ENCODE measurements at regions not wholly inside any gene's neighbourhood (a gene's known extent, or its start where the extent isn't known, plus 50 kb on each side); places are given as distances from the start of the nearest gene placed in this dataset.
"Not testable (repeated sequence)": the region's sequence is repeated elsewhere in the genome, so short reads cannot be mapped to it uniquely, and the experiment has no call there.

DNA sequence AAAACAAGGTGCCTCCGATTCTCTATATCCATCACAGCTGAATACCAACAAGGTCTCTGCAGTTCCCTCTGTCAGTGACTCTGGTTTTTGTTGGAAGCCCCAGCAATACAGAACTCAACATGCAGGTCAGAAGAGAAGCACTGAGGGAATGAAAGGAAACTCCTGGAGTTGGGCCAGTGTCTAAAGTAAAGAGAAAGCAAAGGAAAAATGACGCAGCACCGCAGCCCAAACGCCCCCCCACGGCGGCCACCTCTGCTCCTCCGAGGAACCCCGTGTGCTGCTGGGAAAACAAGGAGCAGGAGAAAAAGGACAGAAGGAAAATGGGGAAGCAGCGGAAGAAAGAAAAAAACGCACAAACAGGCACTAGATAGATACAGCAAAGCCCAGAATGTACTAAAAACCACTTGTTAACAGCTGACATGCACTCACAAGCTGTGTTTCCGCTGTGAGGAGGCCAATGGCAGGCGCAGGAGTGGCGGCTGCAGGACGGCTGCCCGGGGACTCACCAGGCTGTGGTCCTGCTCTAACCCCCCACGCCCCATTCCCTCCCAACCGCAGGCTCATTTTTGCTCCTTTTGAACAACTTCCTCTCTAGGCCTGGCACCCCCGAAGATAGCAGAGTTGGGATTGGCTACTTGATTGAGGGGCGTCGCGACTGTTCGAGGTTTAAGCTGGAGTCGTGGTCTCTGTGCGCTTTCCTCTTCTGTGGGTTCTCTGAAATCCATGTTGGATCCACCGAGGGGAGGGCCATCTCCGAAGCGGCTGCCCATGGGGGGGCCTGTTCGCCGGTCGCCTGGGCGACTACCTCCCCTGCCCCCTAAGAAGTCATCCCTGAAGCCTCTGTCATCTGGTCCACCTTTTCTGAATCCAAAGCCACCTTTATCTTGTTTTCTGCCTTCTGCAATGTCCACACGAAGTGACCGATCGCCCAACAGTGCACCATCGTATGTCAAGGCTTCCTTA, 204.8 kb downstream of the HIBADH start:
- DNase-seq (ENCODE audit: low read depth in 2 of 2): not testable (repeated sequence)

DNA sequence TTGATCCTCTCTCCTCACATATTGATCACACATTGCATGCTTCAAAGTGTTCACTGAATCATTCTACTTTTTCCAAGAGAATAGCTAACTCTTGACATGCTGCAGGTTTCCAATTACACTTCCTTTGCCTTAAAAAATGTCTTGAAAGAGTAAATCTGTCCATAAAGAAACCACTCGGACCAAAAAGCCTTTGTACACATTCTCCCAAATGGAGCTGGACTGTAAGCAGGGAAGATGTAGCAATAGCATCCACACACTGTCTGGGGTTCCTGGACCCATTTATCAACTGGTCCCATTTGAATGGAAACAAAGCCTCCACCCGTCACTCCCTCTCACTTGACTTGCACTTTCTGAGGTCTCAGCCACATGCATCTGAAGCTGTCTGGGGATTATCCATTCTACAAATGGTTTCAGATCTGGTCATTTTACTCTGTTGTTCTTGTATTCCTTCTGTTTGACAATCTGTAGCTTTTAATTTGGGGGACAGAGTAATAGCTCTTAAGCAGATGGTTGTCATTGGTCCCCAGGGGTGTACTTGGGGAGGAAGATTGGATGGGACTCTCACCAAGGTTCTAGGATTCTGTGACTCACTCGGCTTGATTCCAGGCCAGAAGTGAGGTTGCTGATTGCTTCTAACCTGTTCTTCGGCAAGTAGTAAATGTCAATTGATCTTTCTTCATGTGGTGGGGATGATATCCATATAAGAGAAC, 203.5 kb downstream of the HIBADH start:
- no peak for DNase-seq (ENCODE audit: low read depth in 2 of 2)

DNA sequence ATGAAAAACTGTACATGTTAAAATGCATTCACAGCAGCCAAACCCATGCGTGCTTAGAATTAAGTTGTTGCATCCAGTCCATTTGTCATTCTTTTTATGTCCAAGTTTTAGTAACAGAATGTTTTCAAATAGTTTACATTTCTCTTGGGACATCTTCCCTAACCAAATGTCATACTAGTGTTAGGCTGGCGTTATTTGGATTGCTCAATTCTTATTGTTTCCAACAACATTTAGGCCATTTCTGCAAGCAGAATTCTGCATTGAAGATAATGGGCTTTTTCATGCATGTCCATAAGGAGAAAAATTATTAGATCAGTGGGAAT, 203.0 kb downstream of the HIBADH start:
- DNase-seq (ENCODE audit: low read depth in 2 of 2): no peak

- DNase-seq (ENCODE audit: low read depth in 2 of 2): peak in 1 of 2 donors; percentile 7
Observed at GRCh38 chr7:27462575-27463270, 200.0 kb downstream of the HIBADH start.

DNA sequence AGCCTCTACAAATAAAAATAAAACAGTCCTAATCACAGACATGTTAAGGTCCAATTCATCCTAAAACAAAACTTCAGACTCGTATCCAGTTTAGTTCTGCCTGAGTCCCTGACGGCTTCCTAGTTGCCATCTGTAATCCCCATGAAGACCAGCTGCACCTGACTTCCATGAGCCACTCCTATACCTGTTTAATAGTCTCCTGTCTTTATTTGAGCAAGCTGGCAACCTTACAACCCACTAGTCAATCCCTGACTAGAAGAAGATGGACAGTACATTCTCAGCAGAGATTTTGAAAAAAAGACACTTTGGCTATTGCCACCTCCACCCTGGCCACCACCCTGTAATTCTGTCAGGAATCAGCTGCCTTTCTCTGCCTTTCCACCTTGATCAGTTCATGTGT, 197.7 kb downstream of the HIBADH start:
- no peak for DNase-seq (ENCODE audit: low read depth in 2 of 2)

GRCh38 chr7:27466703-27467102, 196.0 kb downstream of the HIBADH start:
- DNase-seq (ENCODE audit: low read depth in 2 of 2): no peak

GRCh38 chr7:27472043-27472442, 190.6 kb downstream of the HIBADH start:
- DNase-seq (ENCODE audit: low read depth in 2 of 2): no peak
